ENCODE measurements at regions not wholly inside any gene's neighbourhood (a gene's known extent, or its start where the extent isn't known, plus 50 kb on each side); places are given as distances from the start of the nearest gene placed in this dataset.
"Not testable (repeated sequence)": the region's sequence is repeated elsewhere in the genome, so short reads cannot be mapped to it uniquely, and the experiment has no call there.

- TF ChIP-seq CTCF (conservative IDR thresholded peaks at IDR 0.05; ENCODE audit: low read depth, low read length) = no peak
- no peak overlapping the region for H3K4me3 ChIP-seq (ENCODE audit: low read length)
- DNase-seq (ENCODE audit: low read depth) = no peak
Measured at GRCh38 chr9:83191154-83191553, 128.2 kb upstream of the RASEF start.

- DNase-seq (ENCODE audit: low read depth); H3K4me3 ChIP-seq (ENCODE audit: low read length): not testable (repeated sequence)
Measured at GRCh38 chr9:83189026-83189425, 126.1 kb upstream of the RASEF start.

GRCh38 chr9:83188277-83188676 is 125.3 kb upstream of the RASEF start:
- DNase-seq (ENCODE audit: low read depth) = no peak
- H3K4me3 ChIP-seq (ENCODE audit: low read length) = no peak overlapping the region
- TF ChIP-seq CTCF (conservative IDR thresholded peaks at IDR 0.05; ENCODE audit: low read depth, low read length) = no peak

- TF ChIP-seq CTCF (conservative IDR thresholded peaks at IDR 0.05; ENCODE audit: low read depth, low read length) = no peak
- no peak for DNase-seq (ENCODE audit: low read depth)
Measured at GRCh38 chr9:83186155-83186737, 123.3 kb upstream of the RASEF start.

GRCh38 chr9:83185488-83186154 is 122.7 kb upstream of the RASEF start:
- H3K4me3 ChIP-seq (ENCODE audit: low read length) = no peak overlapping the region
- TF ChIP-seq CTCF (conservative IDR thresholded peaks at IDR 0.05; ENCODE audit: low read depth, low read length) = no peak
- DNase-seq (ENCODE audit: low read depth) = no peak

More at GRCh38 chr9:83186155-83186737, 123.3 kb upstream of the RASEF start:
- no peak overlapping the region for H3K4me3 ChIP-seq (ENCODE audit: low read length)

GRCh38 chr9:83183621-83184020 is 120.7 kb upstream of the RASEF start:
- no peak for DNase-seq (ENCODE audit: low read depth)
- H3K4me3 ChIP-seq (ENCODE audit: low read length) = no peak overlapping the region
- no peak for TF ChIP-seq CTCF (conservative IDR thresholded peaks at IDR 0.05; ENCODE audit: low read depth, low read length)

GRCh38 chr9:83182071-83182470 is 119.1 kb upstream of the RASEF start:
- no peak for TF ChIP-seq CTCF (conservative IDR thresholded peaks at IDR 0.05; ENCODE audit: low read depth, low read length)
- no peak overlapping the region for H3K4me3 ChIP-seq (ENCODE audit: low read length)
- DNase-seq (ENCODE audit: low read depth) = no peak
